Fibroblast of lung (primary cell): ENCODE measurements at regions not wholly inside any gene's neighbourhood (a gene's known extent, or its start where the extent isn't known, plus 50 kb on each side); places are given as distances from the start of the nearest gene placed in this dataset.

ENCODE experiments used
- DNase-seq, 2 donors: peaks; one replicate each; pipeline versions ENCODE4 v3.0.0 to v3.0.0-alpha.2; 2010; ENCODE audit warnings: low read depth in 2 of 2
- H2AFZ ChIP-seq: 2 replicates; pipeline ENCODE4 v1.5.1; 2012; ENCODE audit warnings: low read length, control low read depth, inconsistent platforms
- H3K27ac ChIP-seq: 2 replicates; pipeline ENCODE4 v1.5.1; 2011; ENCODE audit warnings: low read length, control low read depth; ENCODE audit not compliant: insufficient read depth
- H3K27me3 ChIP-seq: 2 replicates; pipeline ENCODE4 v1.5.1; 2011; ENCODE audit warnings: mild to moderate bottlenecking, low read length; ENCODE audit not compliant: control insufficient read depth, insufficient read depth
- H3K36me3 ChIP-seq: 2 replicates; pipeline ENCODE4 v1.5.1; 2011; ENCODE audit warnings: low read length; ENCODE audit not compliant: control insufficient read depth, insufficient read depth
- H3K4me1 ChIP-seq: 2 replicates; pipeline ENCODE4 v1.5.1; 2011; ENCODE audit warnings: low read length; ENCODE audit not compliant: control insufficient read depth, insufficient read depth; ENCODE audit errors: extremely low read depth
- H3K4me2 ChIP-seq: 2 replicates; pipeline ENCODE4 v1.5.1; 2011; ENCODE audit warnings: low read length, control low read depth; ENCODE audit not compliant: insufficient read depth; ENCODE audit errors: extremely low read depth
- H3K4me3 ChIP-seq, 4 experiments: fragments of 200-600 bp in 1 of 4; sonication (generic) in 1 of 4; replicated peaks in 1 of 4; 2 replicates each; pipeline ENCODE4 v1.5.1; 2011 to 2016; ENCODE audit warnings: low read length in 4 of 4, low read depth in 3 of 4, mild to moderate bottlenecking in 3 of 4, control low read depth in 2 of 4, inconsistent platforms in 1 of 4, mixed read lengths in 1 of 4; ENCODE audit not compliant: insufficient read depth in 1 of 4; ENCODE audit errors: control extremely low read depth in 1 of 4
- H3K79me2 ChIP-seq: 2 replicates; pipeline ENCODE4 v1.5.1; 2012; ENCODE audit warnings: mild to moderate bottlenecking, low read length, inconsistent platforms; ENCODE audit not compliant: control insufficient read depth, insufficient read depth
- H3K9ac ChIP-seq: 2 replicates; pipeline ENCODE4 v1.5.1; 2011; ENCODE audit warnings: mild to moderate bottlenecking, low read length, control low read depth; ENCODE audit not compliant: insufficient read depth
- H3K9me3 ChIP-seq: 2 replicates; pipeline ENCODE4 v1.5.1; 2012; ENCODE audit warnings: low read depth, low read length; ENCODE audit not compliant: control insufficient read depth, insufficient read depth
- H4K20me1 ChIP-seq: 2 replicates; pipeline ENCODE4 v1.5.1; 2011; ENCODE audit warnings: low read length; ENCODE audit not compliant: control insufficient read depth, insufficient read depth; ENCODE audit errors: extremely low read depth
- EZH2 ChIP-seq: IDR thresholded peaks from 2 replicates; pipeline ENCODE4 v1.5.1; 2012; ENCODE audit warnings: low read length, control low read depth, mild to moderate bottlenecking; ENCODE audit errors: missing control alignments
- TF ChIP-seq, protein P1 (sequence below), 2 donors: IDR thresholded peaks in 1 of 2; conservative IDR thresholded peaks in 1 of 2; 1 replicate in 1 of 2; 2 replicates in 1 of 2; pipeline ENCODE4 v1.5.1; 2011 to 2012; ENCODE audit warnings: low read length in 2 of 2, control low read depth in 1 of 2, inconsistent platforms in 1 of 2, low read depth in 1 of 2, mild to moderate bottlenecking in 1 of 2

DNA sequence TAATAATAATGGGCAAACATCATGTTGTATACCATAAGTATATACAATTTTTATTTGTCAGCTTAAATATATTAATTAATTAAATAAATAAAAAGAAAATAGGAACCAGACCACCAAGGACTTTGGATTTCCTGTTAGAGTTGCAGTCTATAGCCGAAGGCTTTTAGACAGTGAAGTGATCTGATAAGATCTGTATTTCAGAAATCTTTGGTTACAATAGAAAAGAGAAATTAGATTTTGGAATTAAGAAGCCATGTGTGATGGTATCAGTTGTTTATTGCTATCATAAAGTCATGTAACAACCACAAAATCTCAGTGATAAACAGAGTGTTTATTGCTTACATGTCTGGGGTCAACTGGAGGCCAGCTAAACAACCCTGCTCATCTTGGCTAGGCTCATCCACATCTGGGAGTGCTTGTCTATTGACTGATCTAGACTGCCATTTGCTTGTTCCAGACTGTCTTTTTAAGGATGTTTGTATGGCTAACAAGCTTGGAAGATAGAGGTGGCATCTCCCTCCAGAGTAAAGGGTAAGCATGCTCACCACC, 142.1 kb upstream of the USP9X start:
- Histone ChIP-seq H3K27me3 (no peaks in the 10 kb centered on the region), H3K27ac (no peak overlapping the region), H3K4me2 (no peak overlapping the region), H2AFZ (no peak overlapping the region), H3K9me3 (no peaks in the 10 kb centered on the region), H3K36me3 (no peaks in the 10 kb centered on the region), H3K9ac (no peak overlapping the region), H4K20me1 (no peaks in the 10 kb centered on the region), H3K4me1 (no peaks in the 10 kb centered on the region), H3K4me3 (no peak overlapping the region), H3K79me2 (no peaks in the 10 kb centered on the region)
- no peak for DNase-seq
- TF ChIP-seq, protein P1, sequence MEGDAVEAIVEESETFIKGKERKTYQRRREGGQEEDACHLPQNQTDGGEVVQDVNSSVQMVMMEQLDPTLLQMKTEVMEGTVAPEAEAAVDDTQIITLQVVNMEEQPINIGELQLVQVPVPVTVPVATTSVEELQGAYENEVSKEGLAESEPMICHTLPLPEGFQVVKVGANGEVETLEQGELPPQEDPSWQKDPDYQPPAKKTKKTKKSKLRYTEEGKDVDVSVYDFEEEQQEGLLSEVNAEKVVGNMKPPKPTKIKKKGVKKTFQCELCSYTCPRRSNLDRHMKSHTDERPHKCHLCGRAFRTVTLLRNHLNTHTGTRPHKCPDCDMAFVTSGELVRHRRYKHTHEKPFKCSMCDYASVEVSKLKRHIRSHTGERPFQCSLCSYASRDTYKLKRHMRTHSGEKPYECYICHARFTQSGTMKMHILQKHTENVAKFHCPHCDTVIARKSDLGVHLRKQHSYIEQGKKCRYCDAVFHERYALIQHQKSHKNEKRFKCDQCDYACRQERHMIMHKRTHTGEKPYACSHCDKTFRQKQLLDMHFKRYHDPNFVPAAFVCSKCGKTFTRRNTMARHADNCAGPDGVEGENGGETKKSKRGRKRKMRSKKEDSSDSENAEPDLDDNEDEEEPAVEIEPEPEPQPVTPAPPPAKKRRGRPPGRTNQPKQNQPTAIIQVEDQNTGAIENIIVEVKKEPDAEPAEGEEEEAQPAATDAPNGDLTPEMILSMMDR (conservative IDR thresholded peaks at IDR 0.05 in 1 of 2, IDR thresholded peaks at IDR 0.05 in 1 of 2; ENCODE audit: low read depth in 1 of 2, low read length in 2 of 2): no peak
- TF ChIP-seq EZH2: no peak

- peak overlapping the region; percentile 40 for H3K4me2 ChIP-seq
- no peaks in the 10 kb centered on the region for H4K20me1 ChIP-seq
- no peaks in the 10 kb centered on the region for H3K27me3 ChIP-seq
- no peak overlapping the region for H3K4me3 ChIP-seq
- no peaks in the 10 kb centered on the region for H3K9me3 ChIP-seq
- H3K36me3 ChIP-seq: no peaks in the 10 kb centered on the region
- no peaks in the 10 kb centered on the region for H3K79me2 ChIP-seq
- no peaks in the 10 kb centered on the region for H3K4me1 ChIP-seq
- no peak overlapping the region for H2AFZ ChIP-seq
- TF ChIP-seq, protein P1 (conservative IDR thresholded peaks at IDR 0.05 in 1 of 2, IDR thresholded peaks at IDR 0.05 in 1 of 2; ENCODE audit: low read depth in 1 of 2, low read length in 2 of 2): no peak
- no peak for TF ChIP-seq EZH2
- peak; percentile 87 to 90 for DNase-seq
- no peak overlapping the region for H3K9ac ChIP-seq
- H3K27ac ChIP-seq: no peak overlapping the region
Observed at GRCh38 chrX:40945361-40945713, 139.9 kb upstream of the USP9X start.

DNA sequence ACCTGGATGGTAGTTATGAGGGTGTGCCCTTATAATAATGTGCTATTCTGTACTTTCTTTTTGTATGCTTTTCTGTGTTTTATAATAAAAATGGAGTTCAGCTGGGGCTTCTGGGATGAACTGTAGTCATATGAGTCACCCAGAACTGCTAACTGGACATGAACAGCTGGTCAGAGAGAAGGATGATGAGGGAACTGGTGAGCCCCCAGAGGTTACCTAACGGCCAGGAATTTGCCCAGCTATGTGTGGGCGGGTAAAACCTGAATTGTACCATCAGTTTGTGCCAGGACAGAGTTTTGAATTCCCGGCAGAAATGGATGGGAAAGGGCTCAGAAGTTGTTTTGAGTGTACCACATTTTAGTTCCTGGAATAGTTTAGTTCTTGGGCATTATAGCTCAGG, 138.0 kb upstream of the USP9X start:
- Histone ChIP-seq H3K4me2 (peak overlapping the region; percentile 64), H2AFZ (no peak overlapping the region), H3K4me1 (no peaks in the 10 kb centered on the region), H3K27ac (no peak overlapping the region), H3K9ac (no peak overlapping the region), H3K36me3 (no peaks in the 10 kb centered on the region), H3K27me3 (no peaks in the 10 kb centered on the region), H3K79me2 (no peaks in the 10 kb centered on the region), H4K20me1 (no peaks in the 10 kb centered on the region), H3K4me3 (no peak overlapping the region), H3K9me3 (no peaks in the 10 kb centered on the region)
- DNase-seq: peak; percentile 38 to 83
- TF ChIP-seq EZH2: no peak
- TF ChIP-seq, protein P1 (conservative IDR thresholded peaks at IDR 0.05 in 1 of 2, IDR thresholded peaks at IDR 0.05 in 1 of 2; ENCODE audit: low read depth in 1 of 2, low read length in 2 of 2): no peak
